Activated CD8-positive, alpha-beta T cell treated with anti-CD3 and anti-CD28 coated beads, Interleukin-2, amount 10 ng/mL, durations not matched to agents 7 days and 5 days (primary cell): ENCODE measurements at regions not wholly inside any gene's neighbourhood (a gene's known extent, or its start where the extent isn't known, plus 50 kb on each side); places are given as distances from the start of the nearest gene placed in this dataset.

ENCODE experiments used
- ATAC-seq: fragments of 150-1000 bp; cut with Tn5 transposase; one replicate; pipeline ENCODE4 v1.10.0; 2021; ENCODE audit warnings: moderate library complexity
- CTCF ChIA-PET: fragments of 350-600 bp; sonication (Branson Sonifier 250); formaldehyde crosslinking; loops from one replicate; lab custom pipeline; 2021; ENCODE audit warnings: antibody characterized with exemption; lab: Charles Lee
- POLR2A ChIA-PET: fragments of 350-600 bp; sonication (Branson Sonifier 250); formaldehyde crosslinking; loops from one replicate; lab custom pipeline; 2021; ENCODE audit warnings: antibody characterized with exemption; lab: Charles Lee
- DNase-seq: peaks from one replicate; pipeline ENCODE4 v3.0.0-alpha.2; 2020
- H3K27ac Mint-ChIP-seq: one replicate; pipeline ENCODE4 v1.8.0; 2021; ENCODE audit warnings: mild to moderate bottlenecking, mixed read lengths
- H3K27me3 Mint-ChIP-seq: one replicate; pipeline ENCODE4 v1.8.0; 2021; ENCODE audit warnings: low read depth, mixed read lengths
- H3K36me3 Mint-ChIP-seq: one replicate; pipeline ENCODE4 v1.8.0; 2021; ENCODE audit warnings: low read depth, mixed read lengths
- H3K4me1 Mint-ChIP-seq: one replicate; pipeline ENCODE4 v1.8.0; 2021; ENCODE audit warnings: low read depth, mixed read lengths
- H3K4me3 Mint-ChIP-seq: one replicate; pipeline ENCODE4 v1.8.0; 2021; ENCODE audit warnings: mild to moderate bottlenecking, mixed read lengths
- H3K9me3 Mint-ChIP-seq: one replicate; pipeline ENCODE4 v1.8.0; 2022; ENCODE audit warnings: mixed read lengths; ENCODE audit not compliant: insufficient read depth

GRCh38 chr9:96078897-96079490 is 203.5 kb downstream of the ERCC6L2 start:
- Mint-ChIP-seq H3K36me3 (no peaks in the 10 kb centered on the region), H3K4me3 (no peak overlapping the region), H3K9me3 (no peaks in the 10 kb centered on the region), H3K27me3 (peaks cover 2% of the 10 kb centered on the region), H3K4me1 (no peaks in the 10 kb centered on the region), H3K27ac (no peak overlapping the region)
- DNase-seq (no peak), ATAC-seq (no peak)
- CTCF ChIA-PET = no interaction called here
- POLR2A ChIA-PET = no interaction called here

GRCh38 chr9:96075757-96076156 is 200.3 kb downstream of the ERCC6L2 start:
- Mint-ChIP-seq H3K9me3 (no peaks in the 10 kb centered on the region), H3K4me1 (no peaks in the 10 kb centered on the region), H3K36me3 (no peaks in the 10 kb centered on the region), H3K4me3 (no peak overlapping the region), H3K27ac (no peak overlapping the region), H3K27me3 (peaks cover 10% of the 10 kb centered on the region)
- ATAC-seq = no peak
- CTCF ChIA-PET = interaction anchor here (0.9 kb wide), 1 partner anchor 545 kb away, joined by 3 read pairs; no protein-coding TSS in a partner anchor
- no peak for DNase-seq
- POLR2A ChIA-PET = no interaction called here

GRCh38 chr9:96075111-96075510 is 199.6 kb downstream of the ERCC6L2 start:
- ATAC-seq (no peak), DNase-seq (no peak)
- Mint-ChIP-seq H3K27me3 (peaks cover 10% of the 10 kb centered on the region), H3K4me3 (no peak overlapping the region), H3K27ac (no peak overlapping the region), H3K36me3 (no peaks in the 10 kb centered on the region), H3K4me1 (no peaks in the 10 kb centered on the region), H3K9me3 (no peaks in the 10 kb centered on the region)
- ChIA-PET CTCF (interaction anchor here (0.9 kb wide), 1 partner anchor 545 kb away, joined by 3 read pairs; no protein-coding TSS in a partner anchor), POLR2A (no interaction called here)

GRCh38 chr9:96073531-96074480 is 198.3 kb downstream of the ERCC6L2 start:
- ATAC-seq = no peak

GRCh38 chr9:96072930-96073329 is 197.4 kb downstream of the ERCC6L2 start:
- no peaks in the 10 kb centered on the region for H3K4me1 Mint-ChIP-seq
- POLR2A ChIA-PET = no interaction called here

More at GRCh38 chr9:96073531-96074480, 198.3 kb downstream of the ERCC6L2 start:
- CTCF ChIA-PET = no interaction called here
- H3K27me3 Mint-ChIP-seq = peaks cover 10% of the 10 kb centered on the region
- no peaks in the 10 kb centered on the region for H3K9me3 Mint-ChIP-seq
- no peaks in the 10 kb centered on the region for H3K36me3 Mint-ChIP-seq
- POLR2A ChIA-PET = no interaction called here
- no peaks in the 10 kb centered on the region for H3K4me1 Mint-ChIP-seq
- H3K27ac Mint-ChIP-seq = no peak overlapping the region
- no peak for DNase-seq
- no peak overlapping the region for H3K4me3 Mint-ChIP-seq

GRCh38 chr9:96071815-96072124 is 196.3 kb downstream of the ERCC6L2 start:
- no peaks in the 10 kb centered on the region for H3K4me1 Mint-ChIP-seq
- ChIA-PET CTCF (interaction anchor here (1.6 kb wide), 1 partner anchor 10 kb away, joined by 3 read pairs; no protein-coding TSS in a partner anchor), POLR2A (no interaction called here)
- no peak overlapping the region for H3K27ac Mint-ChIP-seq
- no peaks in the 10 kb centered on the region for H3K9me3 Mint-ChIP-seq
- H3K27me3 Mint-ChIP-seq = peaks cover 10% of the 10 kb centered on the region
- DNase-seq = no peak
- H3K36me3 Mint-ChIP-seq = no peaks in the 10 kb centered on the region
- H3K4me3 Mint-ChIP-seq = no peak overlapping the region
- no peak for ATAC-seq

More at GRCh38 chr9:96072930-96073329, 197.4 kb downstream of the ERCC6L2 start:
- Mint-ChIP-seq H3K27me3 (peaks cover 10% of the 10 kb centered on the region), H3K27ac (no peak overlapping the region), H3K9me3 (no peaks in the 10 kb centered on the region), H3K4me3 (no peak overlapping the region), H3K36me3 (no peaks in the 10 kb centered on the region)
- ATAC-seq = no peak
- CTCF ChIA-PET = no interaction called here
- DNase-seq = no peak

GRCh38 chr9:96071076-96071814 is 195.8 kb downstream of the ERCC6L2 start:
- ChIA-PET POLR2A (no interaction called here), CTCF (interaction anchor here (1.6 kb wide), 1 partner anchor 9 kb away, joined by 3 read pairs; no protein-coding TSS in a partner anchor)
- peaks cover 10% of the 10 kb centered on the region for H3K27me3 Mint-ChIP-seq
- DNase-seq = peak; percentile 44
- ATAC-seq = no peak
- no peaks in the 10 kb centered on the region for H3K9me3 Mint-ChIP-seq
- H3K36me3 Mint-ChIP-seq = no peaks in the 10 kb centered on the region
- H3K27ac Mint-ChIP-seq = no peak overlapping the region
- no peaks in the 10 kb centered on the region for H3K4me1 Mint-ChIP-seq
- H3K4me3 Mint-ChIP-seq = no peak overlapping the region

- no peak for DNase-seq
- Mint-ChIP-seq H3K27me3 (peaks cover 10% of the 10 kb centered on the region), H3K4me3 (no peak overlapping the region), H3K4me1 (no peaks in the 10 kb centered on the region), H3K27ac (no peak overlapping the region), H3K9me3 (no peaks in the 10 kb centered on the region), H3K36me3 (no peaks in the 10 kb centered on the region)
- POLR2A ChIA-PET = no interaction called here
- no peak for ATAC-seq
- CTCF ChIA-PET = no interaction called here
Observed at GRCh38 chr9:96069629-96070220, 194.2 kb downstream of the ERCC6L2 start.

- CTCF ChIA-PET = interaction anchor here (1.1 kb wide), 1 partner anchor 149 kb away, joined by 3 read pairs; no protein-coding TSS in a partner anchor
Observed at GRCh38 chr9:96068511-96068910, 193.0 kb downstream of the ERCC6L2 start.

GRCh38 chr9:96067600-96067999 is 192.1 kb downstream of the ERCC6L2 start:
- POLR2A ChIA-PET = no interaction called here
- no peak overlapping the region for H3K4me3 Mint-ChIP-seq
- H3K4me1 Mint-ChIP-seq = no peaks in the 10 kb centered on the region
- ATAC-seq = no peak
- no peak overlapping the region for H3K27ac Mint-ChIP-seq
- CTCF ChIA-PET = interaction anchor here (1.1 kb wide), 1 partner anchor 149 kb away, joined by 3 read pairs; no protein-coding TSS in a partner anchor
- no peaks in the 10 kb centered on the region for H3K36me3 Mint-ChIP-seq
- H3K27me3 Mint-ChIP-seq = peaks cover 2% of the 10 kb centered on the region
- no peaks in the 10 kb centered on the region for H3K9me3 Mint-ChIP-seq
- no peak for DNase-seq

More at GRCh38 chr9:96068511-96068910, 193.0 kb downstream of the ERCC6L2 start:
- H3K27ac Mint-ChIP-seq = no peak overlapping the region
- POLR2A ChIA-PET = no interaction called here
- H3K36me3 Mint-ChIP-seq = no peaks in the 10 kb centered on the region
- no peaks in the 10 kb centered on the region for H3K9me3 Mint-ChIP-seq
- DNase-seq = no peak
- H3K4me1 Mint-ChIP-seq = no peaks in the 10 kb centered on the region
- ATAC-seq = no peak
- H3K4me3 Mint-ChIP-seq = no peak overlapping the region
- H3K27me3 Mint-ChIP-seq = peaks cover 4% of the 10 kb centered on the region

GRCh38 chr9:96067004-96067403 is 191.5 kb downstream of the ERCC6L2 start:
- ATAC-seq = no peak
- Mint-ChIP-seq H3K27me3 (peaks cover 2% of the 10 kb centered on the region), H3K27ac (no peak overlapping the region), H3K4me1 (no peaks in the 10 kb centered on the region), H3K9me3 (no peaks in the 10 kb centered on the region), H3K36me3 (no peaks in the 10 kb centered on the region), H3K4me3 (no peak overlapping the region)
- no peak for DNase-seq
- POLR2A ChIA-PET = interaction anchor here (0.5 kb wide), 1 partner anchor 10 kb away, joined by 3 read pairs; no protein-coding TSS in a partner anchor
- CTCF ChIA-PET = no interaction called here
